Activated T-helper 17 cell treated with anti-CD3 and anti-CD28 coated beads, Interleukin-2, amount 50 U/mL, for 72 hours (primary cell): ENCODE measurements at regions not wholly inside any gene's neighbourhood (a gene's known extent, or its start where the extent isn't known, plus 50 kb on each side); places are given as distances from the start of the nearest gene placed in this dataset.

Experiments
- ATAC-seq: fragments of 150-1000 bp; cut with Tn5 transposase; replicated peaks from 2 replicates; pipeline ENCODE4 v1.10.0; 2021; ENCODE audit warnings: mild to moderate bottlenecking, moderate library complexity
- H3K27ac Mint-ChIP-seq: one replicate; pipeline ENCODE4 v1.8.0; 2022; ENCODE audit warnings: mixed read lengths
- H3K27me3 Mint-ChIP-seq: one replicate; pipeline ENCODE4 v1.8.0; 2022; ENCODE audit warnings: mixed read lengths
- H3K36me3 Mint-ChIP-seq: one replicate; pipeline ENCODE4 v1.8.0; 2022; ENCODE audit warnings: low read depth, mild to moderate bottlenecking, mixed read lengths
- H3K4me1 Mint-ChIP-seq: one replicate; pipeline ENCODE4 v1.8.0; 2022; ENCODE audit warnings: mixed read lengths
- H3K4me3 Mint-ChIP-seq: one replicate; pipeline ENCODE4 v1.8.0; 2022; ENCODE audit warnings: mild to moderate bottlenecking, mixed read lengths
- H3K9me3 Mint-ChIP-seq: one replicate; pipeline ENCODE4 v1.8.0; 2022; ENCODE audit warnings: mixed read lengths

DNA sequence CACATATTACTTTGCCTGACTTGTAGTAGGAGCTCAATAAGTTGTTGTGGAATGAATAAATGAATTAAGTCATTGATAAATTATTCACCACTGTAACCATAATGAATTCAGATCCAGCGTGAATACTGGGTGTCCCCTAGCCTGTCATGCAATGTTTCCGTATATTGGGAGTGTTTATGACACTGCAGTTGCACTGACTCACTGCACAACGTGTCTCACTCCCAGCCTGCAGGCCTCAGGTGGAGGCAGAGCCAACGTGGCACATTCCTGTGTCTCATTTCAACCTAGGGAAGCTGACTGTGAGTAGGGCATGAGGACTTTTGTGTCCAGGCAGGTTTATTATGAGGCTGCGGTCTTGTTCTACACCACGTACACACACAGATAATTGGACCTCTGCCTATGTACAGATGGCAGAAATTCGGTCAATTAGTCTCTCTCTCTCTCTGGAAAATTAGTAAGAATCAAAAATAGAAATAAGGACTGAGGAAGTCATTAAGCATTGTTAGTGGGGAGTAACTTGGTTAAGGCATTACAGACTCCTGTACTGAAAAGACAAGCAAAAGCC, 299.1 kb upstream of the IGFBP3 start:
- Mint-ChIP-seq H3K27ac (no peak overlapping the region), H3K27me3 (no peaks in the 10 kb centered on the region), H3K36me3 (no peaks in the 10 kb centered on the region), H3K9me3 (peaks cover 8% of the 10 kb centered on the region), H3K4me1 (no peaks in the 10 kb centered on the region), H3K4me3 (no peak overlapping the region)
- no peak for ATAC-seq

DNA sequence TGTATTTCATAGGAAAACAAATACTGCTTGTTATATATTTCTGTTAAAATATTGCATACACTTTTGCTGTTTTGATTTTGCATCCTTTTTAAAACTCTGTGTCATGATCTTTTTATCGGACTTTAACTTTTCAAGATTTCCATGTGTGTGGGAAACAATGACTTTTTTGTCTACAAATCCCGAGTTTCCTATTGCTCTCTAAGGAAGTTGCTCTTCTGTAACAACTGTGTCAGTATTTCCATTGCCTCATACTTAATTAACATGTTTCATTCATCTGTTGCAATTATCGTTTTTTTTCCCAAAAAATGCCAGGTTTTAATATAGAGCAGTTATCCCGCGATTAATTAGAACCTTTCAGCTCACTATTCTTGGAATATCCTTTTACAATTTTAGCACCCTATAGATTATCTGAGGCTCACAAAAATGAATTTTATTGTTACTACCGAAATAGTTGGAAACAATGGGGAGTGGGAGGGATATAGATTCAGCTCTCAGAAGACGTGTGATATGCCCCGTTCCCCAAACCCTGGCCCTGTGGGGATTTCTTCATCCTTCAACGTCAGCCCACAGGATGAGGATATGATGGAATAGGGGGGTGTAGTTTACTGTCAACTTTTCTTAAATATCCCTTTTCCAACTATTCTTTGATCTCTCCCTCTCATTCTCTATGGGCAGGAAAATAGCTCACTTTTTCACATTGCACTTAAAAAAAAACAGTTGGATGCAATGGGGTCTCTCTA, 297.6 kb upstream of the IGFBP3 start:
- H3K27ac Mint-ChIP-seq, result no peak overlapping the region
- no peak for ATAC-seq
- peaks cover 5% of the 10 kb centered on the region for H3K9me3 Mint-ChIP-seq
- H3K4me1 Mint-ChIP-seq, result no peaks in the 10 kb centered on the region
- no peaks in the 10 kb centered on the region for H3K27me3 Mint-ChIP-seq
- no peaks in the 10 kb centered on the region for H3K36me3 Mint-ChIP-seq
- no peak overlapping the region for H3K4me3 Mint-ChIP-seq

DNA sequence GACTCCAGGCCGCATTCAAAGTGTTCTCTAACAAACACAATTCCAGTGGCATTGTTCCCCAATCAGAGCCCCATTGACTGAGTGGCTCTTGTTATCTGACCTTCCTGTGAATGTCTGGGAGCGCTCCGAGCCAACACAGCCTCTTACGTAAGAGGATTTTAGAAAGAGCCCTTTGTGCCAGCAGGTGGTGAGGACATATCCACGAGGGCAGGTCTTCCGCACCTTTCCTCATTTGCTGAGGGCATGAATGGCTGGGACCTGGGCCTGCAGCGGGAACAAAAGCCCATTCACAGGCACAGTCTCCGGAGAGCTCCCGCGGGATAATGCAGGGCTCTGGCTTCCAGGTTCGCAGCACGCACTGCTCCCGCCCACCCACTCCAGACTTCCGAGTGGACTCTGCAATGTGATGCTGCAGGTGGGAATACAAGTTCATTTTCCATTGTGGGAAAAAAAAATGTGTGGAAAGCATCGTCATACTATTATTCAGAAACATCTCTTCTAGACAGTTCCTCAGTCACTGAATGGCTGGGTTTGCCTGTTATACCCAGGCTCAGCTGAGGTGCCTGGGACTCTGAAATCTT, 295.0 kb upstream of the IGFBP3 start:
- no peak for ATAC-seq
- Mint-ChIP-seq H3K27ac (no peak overlapping the region), H3K27me3 (no peaks in the 10 kb centered on the region)

DNA sequence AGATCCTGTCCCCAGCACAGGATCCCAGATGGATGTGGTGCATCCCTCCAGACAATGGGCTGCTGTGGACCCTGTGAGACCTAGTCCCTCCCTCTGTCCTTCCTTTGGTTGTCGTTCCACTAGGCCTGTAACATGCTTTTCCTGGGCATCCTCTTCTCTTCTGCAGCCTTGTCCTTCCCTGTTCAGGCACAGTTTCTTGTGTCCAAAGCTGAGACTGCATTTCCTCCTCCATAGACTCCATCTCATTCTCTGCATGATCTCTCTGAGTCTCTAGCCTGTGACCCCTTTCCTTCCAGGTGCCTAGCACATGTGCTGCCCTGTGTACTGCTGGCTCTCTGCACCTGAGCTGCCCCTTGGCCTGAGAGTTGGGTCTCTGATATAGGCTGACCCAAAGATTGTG, 293.5 kb upstream of the IGFBP3 start:
- ATAC-seq, result no peak
- Mint-ChIP-seq H3K4me3 (no peak overlapping the region), H3K4me1 (no peaks in the 10 kb centered on the region), H3K27me3 (no peaks in the 10 kb centered on the region), H3K36me3 (no peaks in the 10 kb centered on the region), H3K9me3 (peaks cover 6% of the 10 kb centered on the region), H3K27ac (no peak overlapping the region)

More for the DNA sequence above, 295.0 kb upstream of the IGFBP3 start:
- Mint-ChIP-seq H3K9me3 (peaks cover 6% of the 10 kb centered on the region), H3K4me1 (no peaks in the 10 kb centered on the region), H3K4me3 (no peak overlapping the region), H3K36me3 (no peaks in the 10 kb centered on the region)

DNA sequence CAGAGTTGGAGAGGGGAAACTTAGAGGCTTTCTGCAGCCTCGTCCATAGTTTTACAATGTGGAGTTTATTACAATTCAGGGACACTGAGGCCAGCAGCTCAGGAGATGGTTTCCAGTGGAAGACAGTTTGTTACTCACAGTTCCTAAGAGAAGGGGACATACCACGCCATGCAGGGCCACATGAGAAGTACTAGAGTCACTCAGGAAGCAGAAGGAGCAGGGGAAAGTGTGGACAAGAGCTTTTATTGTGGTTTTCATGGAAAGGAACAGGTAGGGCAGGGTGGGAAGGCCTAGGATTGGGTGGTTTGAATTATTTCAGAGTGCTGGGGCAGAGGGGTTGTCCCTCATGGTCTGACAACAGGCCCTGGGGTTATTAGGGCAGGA, 292.1 kb upstream of the IGFBP3 start:
- no peaks in the 10 kb centered on the region for H3K4me1 Mint-ChIP-seq
- H3K4me3 Mint-ChIP-seq, result no peak overlapping the region
- H3K27ac Mint-ChIP-seq, result no peak overlapping the region
- H3K27me3 Mint-ChIP-seq, result no peaks in the 10 kb centered on the region
- no peaks in the 10 kb centered on the region for H3K36me3 Mint-ChIP-seq
- ATAC-seq, result no peak
- peaks cover 6% of the 10 kb centered on the region for H3K9me3 Mint-ChIP-seq

DNA sequence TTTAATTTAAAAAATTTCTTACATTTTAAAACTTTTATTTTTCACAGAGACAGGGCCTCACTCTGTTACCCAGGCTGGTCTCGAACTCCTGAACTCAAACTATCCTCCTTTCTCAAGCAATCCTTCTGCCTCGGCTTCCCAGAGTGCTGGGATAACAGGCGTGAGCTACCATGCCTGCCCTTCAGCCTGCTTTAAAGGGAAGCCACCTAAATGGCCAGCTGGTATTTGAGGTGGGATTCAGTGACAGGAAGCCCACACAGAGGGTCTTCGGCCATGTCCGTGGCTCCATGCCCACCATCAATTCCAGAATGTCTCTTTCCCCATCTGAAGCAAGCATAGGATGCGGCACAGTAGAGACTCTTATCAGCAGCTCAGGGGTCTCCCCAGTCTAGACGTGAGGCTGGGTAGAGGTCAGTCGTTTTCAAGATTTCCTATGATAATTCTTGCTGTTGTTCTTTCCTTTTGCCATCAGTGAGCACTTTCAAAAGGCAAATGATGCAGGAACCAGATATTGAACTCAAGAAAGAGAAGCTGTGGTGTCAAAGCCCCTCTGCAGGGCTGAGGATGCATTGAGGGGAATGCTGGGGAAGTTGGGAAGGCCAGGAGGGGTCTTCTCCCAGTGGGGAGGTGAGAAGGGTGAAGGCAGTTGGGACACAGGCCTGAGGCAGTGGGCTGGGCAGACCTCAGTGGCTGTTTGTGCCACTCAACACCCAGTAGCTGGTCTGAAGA, 291.5 kb upstream of the IGFBP3 start:
- H3K36me3 Mint-ChIP-seq, result no peaks in the 10 kb centered on the region
- H3K9me3 Mint-ChIP-seq, result peaks cover 6% of the 10 kb centered on the region
- H3K27me3 Mint-ChIP-seq, result no peaks in the 10 kb centered on the region
- no peak for ATAC-seq
- H3K4me1 Mint-ChIP-seq, result no peaks in the 10 kb centered on the region
- H3K27ac Mint-ChIP-seq, result no peak overlapping the region
- H3K4me3 Mint-ChIP-seq, result no peak overlapping the region

DNA sequence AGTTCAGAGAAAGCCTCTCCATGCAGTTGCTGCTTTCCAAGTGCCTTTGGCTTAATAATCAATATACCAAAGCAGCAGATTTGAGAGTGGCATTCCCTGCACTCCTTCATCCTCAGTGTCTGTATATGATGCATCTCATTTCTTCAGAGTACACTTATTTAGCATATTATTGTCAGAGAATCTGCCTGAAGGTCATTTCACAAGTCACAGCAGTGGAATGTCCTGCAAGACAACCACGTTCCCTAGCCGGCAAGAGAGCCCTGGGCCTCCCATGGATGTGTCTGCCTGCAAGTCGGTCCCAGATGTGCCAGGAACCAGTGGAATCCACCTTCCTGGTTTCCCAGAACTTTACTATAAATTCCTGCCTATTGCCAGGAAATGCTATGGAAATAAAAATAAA, 289.4 kb upstream of the IGFBP3 start:
- H3K4me1 Mint-ChIP-seq, result no peaks in the 10 kb centered on the region
- H3K27ac Mint-ChIP-seq, result no peak overlapping the region
- no peak for ATAC-seq
- peaks cover 6% of the 10 kb centered on the region for H3K9me3 Mint-ChIP-seq
- no peaks in the 10 kb centered on the region for H3K27me3 Mint-ChIP-seq
- H3K36me3 Mint-ChIP-seq, result no peaks in the 10 kb centered on the region
- H3K4me3 Mint-ChIP-seq, result no peak overlapping the region

DNA sequence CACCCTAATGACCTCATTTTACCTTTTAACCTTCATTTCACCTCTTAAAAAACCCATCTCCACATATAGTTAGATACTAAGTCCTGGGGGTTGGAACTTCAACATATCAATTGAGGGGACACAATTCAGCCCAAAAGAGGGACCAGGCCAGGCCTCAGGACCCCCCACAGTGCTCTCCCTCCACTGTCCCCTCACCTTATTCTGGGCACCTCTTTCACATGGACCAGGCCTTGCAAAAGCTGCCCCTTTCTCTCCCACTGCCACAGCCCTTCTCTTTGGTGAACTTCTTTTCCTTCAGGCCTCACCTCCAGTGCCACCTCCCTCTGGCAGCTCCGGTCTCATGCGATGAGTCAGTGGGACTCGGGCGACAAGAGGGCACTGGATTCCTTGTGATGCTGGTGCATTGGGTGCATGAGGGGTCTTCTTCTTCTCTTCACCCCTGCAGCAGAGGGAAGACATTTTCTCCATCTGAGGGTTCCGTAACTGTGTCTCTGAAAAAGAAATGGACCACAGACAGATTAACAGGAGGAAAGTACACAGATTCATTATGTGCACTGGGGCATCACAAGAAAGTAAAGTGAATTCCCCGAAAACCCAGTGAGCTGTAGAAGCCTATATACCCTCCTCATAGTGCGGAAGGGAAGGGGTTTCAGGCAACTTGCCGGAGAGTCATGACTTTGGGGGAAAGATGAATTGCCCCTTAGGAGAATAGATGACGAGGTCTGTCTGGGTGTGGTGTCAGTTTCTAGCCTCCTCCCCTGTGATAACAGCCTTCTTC, 288.7 kb upstream of the IGFBP3 start:
- no peaks in the 10 kb centered on the region for H3K27me3 Mint-ChIP-seq
- ATAC-seq, result no peak
- no peak overlapping the region for H3K27ac Mint-ChIP-seq
- no peaks in the 10 kb centered on the region for H3K36me3 Mint-ChIP-seq
- peaks cover 6% of the 10 kb centered on the region for H3K9me3 Mint-ChIP-seq
- no peaks in the 10 kb centered on the region for H3K4me1 Mint-ChIP-seq
- H3K4me3 Mint-ChIP-seq, result no peak overlapping the region

DNA sequence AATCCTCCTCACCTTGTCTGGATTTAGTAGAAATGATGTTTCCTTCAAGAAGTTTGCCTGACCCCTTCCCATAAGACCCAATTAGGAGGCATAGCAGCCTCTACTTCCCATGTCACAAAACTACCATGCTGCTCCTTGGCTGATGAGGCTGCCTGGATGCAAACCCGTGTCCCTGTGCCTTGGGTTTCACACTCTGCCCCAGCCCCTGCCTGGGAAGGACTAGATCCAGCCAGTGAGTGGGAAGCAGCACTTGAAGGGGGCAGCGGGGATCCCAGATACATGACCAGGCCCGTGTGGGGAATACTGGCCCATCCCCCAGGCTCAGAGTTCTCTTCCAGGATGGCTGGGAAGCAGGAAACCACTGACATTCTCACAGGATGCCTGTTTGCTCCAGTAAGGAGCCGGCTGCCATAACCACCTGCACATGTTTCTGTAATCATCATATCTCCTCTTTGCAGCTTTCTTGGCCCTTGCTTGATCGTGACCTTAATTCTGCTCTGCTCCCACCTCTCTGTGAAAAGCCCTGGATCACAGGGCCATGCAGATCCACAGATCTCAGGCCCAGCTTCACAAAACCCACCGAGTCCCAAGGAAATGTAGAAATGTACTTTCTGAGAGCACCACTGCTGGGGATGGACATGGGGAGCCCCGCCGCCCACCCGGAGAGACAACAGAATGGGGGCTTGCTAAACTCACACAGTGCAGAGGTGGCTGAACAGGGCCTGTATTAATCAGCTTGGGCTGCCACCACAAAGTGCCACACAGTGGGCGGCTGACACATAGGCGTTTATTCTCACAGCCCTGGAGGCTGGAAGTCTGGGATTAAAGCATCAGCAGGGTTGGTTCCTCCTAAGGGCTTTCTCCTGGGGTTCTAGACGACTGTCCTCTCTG, 287.8 kb upstream of the IGFBP3 start:
- no peak overlapping the region for H3K27ac Mint-ChIP-seq
- no peak overlapping the region for H3K4me3 Mint-ChIP-seq
- H3K27me3 Mint-ChIP-seq, result no peaks in the 10 kb centered on the region
- ATAC-seq, result no peak
- H3K4me1 Mint-ChIP-seq, result no peaks in the 10 kb centered on the region
- H3K36me3 Mint-ChIP-seq, result no peaks in the 10 kb centered on the region
- H3K9me3 Mint-ChIP-seq, result peaks cover 6% of the 10 kb centered on the region

DNA sequence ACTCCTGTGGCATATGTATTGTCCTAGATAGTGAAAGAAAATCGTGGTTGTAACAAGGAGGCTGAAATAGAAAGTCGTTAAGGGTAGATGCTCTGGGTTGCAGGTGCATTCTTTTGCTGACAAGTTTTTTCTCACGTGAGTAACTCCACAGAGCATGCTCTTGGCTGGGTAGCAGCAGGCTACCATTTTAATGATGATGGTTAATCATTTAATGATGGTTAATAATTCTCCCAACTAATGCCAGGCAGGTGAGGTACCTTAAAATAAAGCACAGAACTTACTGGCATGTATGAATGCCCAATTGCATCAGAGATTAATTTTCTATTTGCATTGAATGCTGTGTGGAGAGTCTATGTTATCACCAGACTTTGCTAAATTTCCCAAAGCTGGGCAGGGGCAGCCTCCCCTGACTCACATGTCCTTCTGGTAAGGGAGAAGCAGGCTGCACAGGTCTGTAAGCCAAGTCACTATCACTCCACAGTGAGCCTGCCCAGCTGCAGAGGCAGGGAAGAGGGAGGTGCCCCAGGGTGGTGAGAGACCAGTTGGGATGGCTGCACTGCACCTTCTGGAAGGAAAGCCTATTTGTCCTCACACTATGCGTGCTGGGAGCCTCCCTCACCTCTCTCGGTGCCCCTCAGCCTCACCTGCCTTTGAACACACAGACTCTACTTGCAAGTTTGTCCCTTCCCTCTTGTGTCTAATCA, 287.0 kb upstream of the IGFBP3 start:
- Mint-ChIP-seq H3K27ac (no peak overlapping the region), H3K36me3 (no peaks in the 10 kb centered on the region), H3K4me3 (no peak overlapping the region), H3K4me1 (no peaks in the 10 kb centered on the region), H3K27me3 (no peaks in the 10 kb centered on the region), H3K9me3 (peaks cover 4% of the 10 kb centered on the region)
- no peak for ATAC-seq

DNA sequence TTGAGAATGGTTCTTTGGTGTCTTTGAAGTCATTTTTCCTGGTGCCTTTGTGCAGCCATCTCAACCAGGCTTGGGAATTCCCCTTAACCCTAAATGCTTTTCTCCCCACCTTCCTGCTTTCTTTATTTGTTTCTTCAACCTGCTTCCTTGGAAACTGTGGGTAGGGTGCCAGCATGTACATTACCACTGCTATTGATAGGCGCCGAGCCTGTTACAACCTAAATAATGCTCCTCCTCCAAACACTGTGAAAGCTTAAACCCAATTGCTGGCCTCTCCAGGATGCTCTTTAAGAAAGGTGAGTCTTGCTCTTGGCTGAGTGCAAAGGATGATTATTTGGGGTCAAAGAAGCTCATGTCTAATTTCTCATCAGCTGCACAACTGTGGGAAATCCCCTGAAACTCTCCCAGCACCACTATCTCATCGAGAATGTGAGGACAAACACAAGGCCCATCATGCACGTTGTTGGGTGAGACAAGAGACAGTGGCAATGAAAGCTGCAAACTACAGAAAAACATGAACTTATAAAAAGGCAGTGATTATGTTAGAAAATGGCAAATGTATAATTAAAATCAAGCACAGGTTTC, 285.5 kb upstream of the IGFBP3 start:
- no peaks in the 10 kb centered on the region for H3K4me1 Mint-ChIP-seq
- no peaks in the 10 kb centered on the region for H3K36me3 Mint-ChIP-seq
- no peak overlapping the region for H3K27ac Mint-ChIP-seq
- no peaks in the 10 kb centered on the region for H3K9me3 Mint-ChIP-seq
- no peaks in the 10 kb centered on the region for H3K27me3 Mint-ChIP-seq
- H3K4me3 Mint-ChIP-seq, result no peak overlapping the region
- peak; percentile 42 for ATAC-seq

DNA sequence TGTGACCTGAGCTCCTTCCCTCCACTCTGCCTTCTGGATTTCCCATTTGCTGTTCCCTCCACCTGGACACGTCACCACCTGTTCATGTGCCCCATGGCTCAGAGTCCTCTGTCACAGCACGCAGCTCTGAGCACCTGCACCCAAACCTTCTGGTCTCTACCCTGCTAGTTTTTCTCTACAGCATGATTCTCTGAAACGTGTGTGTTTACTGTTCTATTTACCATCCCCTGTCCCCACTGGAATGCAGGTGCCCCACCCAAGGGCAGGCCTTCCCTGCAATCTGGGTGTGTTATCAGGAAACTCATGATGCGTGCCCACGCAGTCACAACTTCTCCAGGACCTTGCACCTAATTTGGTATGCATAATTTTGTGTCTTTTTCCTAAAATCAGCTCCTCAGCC, 284.4 kb upstream of the IGFBP3 start:
- Mint-ChIP-seq H3K36me3 (no peaks in the 10 kb centered on the region), H3K9me3 (no peaks in the 10 kb centered on the region), H3K4me3 (no peak overlapping the region), H3K4me1 (no peaks in the 10 kb centered on the region), H3K27ac (no peak overlapping the region), H3K27me3 (no peaks in the 10 kb centered on the region)
- no peak for ATAC-seq

DNA sequence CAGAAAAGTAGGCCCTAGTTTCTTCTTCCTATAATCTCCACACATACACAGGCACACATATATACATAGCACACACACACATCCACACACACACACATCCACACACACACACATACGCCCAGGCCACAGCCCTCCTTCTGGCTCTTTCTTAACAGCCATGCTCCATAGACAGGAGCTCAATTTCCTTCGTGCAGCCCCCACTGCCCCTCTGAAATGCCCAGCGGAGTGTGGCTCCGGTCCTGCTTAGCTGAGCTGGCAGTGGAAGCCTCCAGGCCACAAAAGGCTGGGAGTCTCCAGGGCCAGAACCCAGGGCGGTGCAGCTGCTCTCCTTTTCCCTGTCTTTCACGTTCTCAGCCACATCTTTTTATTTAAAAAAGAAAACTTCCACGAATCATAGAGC, 282.9 kb upstream of the IGFBP3 start:
- no peaks in the 10 kb centered on the region for H3K9me3 Mint-ChIP-seq
- H3K4me1 Mint-ChIP-seq, result no peaks in the 10 kb centered on the region
- H3K4me3 Mint-ChIP-seq, result no peak overlapping the region
- no peaks in the 10 kb centered on the region for H3K27me3 Mint-ChIP-seq
- no peaks in the 10 kb centered on the region for H3K36me3 Mint-ChIP-seq
- H3K27ac Mint-ChIP-seq, result no peak overlapping the region
- ATAC-seq, result no peak
